ENCODE measurements at regions not wholly inside any gene's neighbourhood (a gene's known extent, or its start where the extent isn't known, plus 50 kb on each side); places are given as distances from the start of the nearest gene placed in this dataset.

DNA sequence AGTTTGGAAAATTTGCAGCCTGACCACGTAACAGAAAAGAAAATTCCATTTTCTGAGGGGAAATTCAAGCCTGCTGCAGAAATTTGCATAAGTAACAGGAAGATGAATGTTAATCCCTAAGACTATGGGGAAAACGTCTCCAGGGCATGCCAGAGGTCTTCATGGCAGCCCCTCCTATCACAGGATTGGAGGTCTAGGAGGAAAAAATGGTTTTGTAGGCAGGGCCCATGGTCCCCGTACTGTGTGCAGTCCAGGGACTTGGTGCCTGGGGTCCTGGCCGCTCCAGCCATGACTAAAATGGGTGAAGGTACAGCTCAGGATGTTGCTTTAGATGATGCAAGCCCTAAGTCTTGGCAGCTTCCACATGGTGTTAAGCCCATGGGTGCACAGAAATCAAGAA is 437.3 kb upstream of the SEMA3A start:
- TF ChIP-seq, protein P1, sequence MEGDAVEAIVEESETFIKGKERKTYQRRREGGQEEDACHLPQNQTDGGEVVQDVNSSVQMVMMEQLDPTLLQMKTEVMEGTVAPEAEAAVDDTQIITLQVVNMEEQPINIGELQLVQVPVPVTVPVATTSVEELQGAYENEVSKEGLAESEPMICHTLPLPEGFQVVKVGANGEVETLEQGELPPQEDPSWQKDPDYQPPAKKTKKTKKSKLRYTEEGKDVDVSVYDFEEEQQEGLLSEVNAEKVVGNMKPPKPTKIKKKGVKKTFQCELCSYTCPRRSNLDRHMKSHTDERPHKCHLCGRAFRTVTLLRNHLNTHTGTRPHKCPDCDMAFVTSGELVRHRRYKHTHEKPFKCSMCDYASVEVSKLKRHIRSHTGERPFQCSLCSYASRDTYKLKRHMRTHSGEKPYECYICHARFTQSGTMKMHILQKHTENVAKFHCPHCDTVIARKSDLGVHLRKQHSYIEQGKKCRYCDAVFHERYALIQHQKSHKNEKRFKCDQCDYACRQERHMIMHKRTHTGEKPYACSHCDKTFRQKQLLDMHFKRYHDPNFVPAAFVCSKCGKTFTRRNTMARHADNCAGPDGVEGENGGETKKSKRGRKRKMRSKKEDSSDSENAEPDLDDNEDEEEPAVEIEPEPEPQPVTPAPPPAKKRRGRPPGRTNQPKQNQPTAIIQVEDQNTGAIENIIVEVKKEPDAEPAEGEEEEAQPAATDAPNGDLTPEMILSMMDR (IDR thresholded peaks at IDR 0.05; ENCODE audit: low read depth, low read length, missing control alignments): no peak
- DNase-seq (ENCODE audit: low read depth): no peak
- H3K4me3 ChIP-seq (ENCODE audit: low read depth, low read length): no peak overlapping the region
- in situ Hi-C loops (cut with HindIII; ENCODE audit: low sequenced_read_pairs): no loop called here

DNA sequence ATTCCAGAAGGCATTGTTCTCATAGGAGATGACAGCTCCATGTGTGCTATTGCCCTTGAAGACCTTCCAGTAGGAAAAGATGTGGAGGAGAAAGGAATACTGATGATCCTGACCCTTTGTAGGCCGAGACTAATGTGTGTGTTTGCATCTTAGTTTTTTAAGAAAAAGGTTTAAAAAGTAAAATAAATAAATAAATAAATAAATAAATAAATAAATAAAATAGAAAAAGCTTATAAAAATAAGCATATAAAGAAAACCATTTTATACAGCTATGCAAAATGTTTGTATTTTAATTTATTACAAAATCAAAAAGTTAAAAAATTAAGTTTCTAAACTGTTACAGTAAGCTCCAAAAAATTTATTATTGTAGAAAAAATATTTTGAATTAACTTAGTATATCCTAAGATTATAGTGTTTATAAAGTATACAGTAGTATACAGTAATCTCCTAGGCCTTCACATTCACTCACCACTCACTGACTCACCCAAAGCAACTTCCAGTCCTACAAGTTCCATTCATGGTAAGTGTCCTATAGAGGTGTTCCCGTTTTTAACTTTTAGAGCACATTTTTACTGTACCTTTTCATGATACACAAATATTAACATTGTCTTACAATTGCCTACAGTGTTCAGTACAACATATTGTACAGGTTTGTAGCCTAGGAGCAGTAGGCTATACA is 435.2 kb upstream of the SEMA3A start:
- TF ChIP-seq, protein P1 (IDR thresholded peaks at IDR 0.05; ENCODE audit: low read depth, low read length, missing control alignments): no peak
- in situ Hi-C loops (cut with HindIII; ENCODE audit: low sequenced_read_pairs): no loop called here
- DNase-seq (ENCODE audit: low read depth): no peak
- no peak overlapping the region for H3K4me3 ChIP-seq (ENCODE audit: low read depth, low read length)

DNA sequence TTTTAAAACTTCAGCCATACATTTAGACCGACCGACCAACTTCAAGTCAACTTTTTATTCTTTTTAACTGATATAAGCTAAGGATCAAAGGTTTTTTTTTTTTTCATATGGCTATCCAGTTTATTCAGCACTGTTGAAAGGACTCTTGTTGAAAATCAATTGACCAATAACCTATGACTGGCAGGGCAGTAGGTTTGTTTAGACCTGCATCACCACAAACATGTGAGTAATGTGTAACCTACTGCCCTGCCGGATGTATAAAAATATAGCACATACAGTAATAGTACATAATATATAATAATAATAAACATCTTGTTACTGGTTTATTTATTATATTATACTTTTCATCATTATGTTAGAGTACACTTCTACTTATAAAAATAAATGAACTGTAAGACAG is 434.6 kb upstream of the SEMA3A start:
- no peak for DNase-seq (ENCODE audit: low read depth)
- H3K4me3 ChIP-seq (ENCODE audit: low read depth, low read length): no peak overlapping the region
- in situ Hi-C loops (cut with HindIII; ENCODE audit: low sequenced_read_pairs): no loop called here
- TF ChIP-seq, protein P1 (IDR thresholded peaks at IDR 0.05; ENCODE audit: low read depth, low read length, missing control alignments): no peak

DNA sequence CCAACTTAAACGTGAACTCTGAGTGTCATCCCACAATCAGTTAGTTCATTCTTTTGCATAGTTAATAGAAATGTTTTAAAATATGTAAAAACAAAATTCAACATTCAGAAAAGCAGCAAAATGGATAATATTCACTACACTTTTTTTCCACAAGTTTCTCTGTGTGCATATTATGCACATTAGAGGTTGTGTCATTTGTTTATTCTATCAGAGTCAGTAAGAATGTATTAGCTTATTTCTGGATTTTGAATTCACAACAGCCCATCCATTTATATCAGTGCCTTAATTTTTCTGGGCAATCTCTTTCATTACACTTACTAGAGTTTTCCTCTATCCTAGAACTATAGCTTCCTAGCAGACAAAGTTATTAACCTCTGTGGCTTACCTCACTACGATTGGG is 432.7 kb upstream of the SEMA3A start:
- DNase-seq (ENCODE audit: low read depth): no peak
- H3K4me3 ChIP-seq (ENCODE audit: low read depth, low read length): no peak overlapping the region
- TF ChIP-seq, protein P1 (IDR thresholded peaks at IDR 0.05; ENCODE audit: low read depth, low read length, missing control alignments): no peak
- in situ Hi-C loops (cut with HindIII; ENCODE audit: low sequenced_read_pairs): no loop called here

DNA sequence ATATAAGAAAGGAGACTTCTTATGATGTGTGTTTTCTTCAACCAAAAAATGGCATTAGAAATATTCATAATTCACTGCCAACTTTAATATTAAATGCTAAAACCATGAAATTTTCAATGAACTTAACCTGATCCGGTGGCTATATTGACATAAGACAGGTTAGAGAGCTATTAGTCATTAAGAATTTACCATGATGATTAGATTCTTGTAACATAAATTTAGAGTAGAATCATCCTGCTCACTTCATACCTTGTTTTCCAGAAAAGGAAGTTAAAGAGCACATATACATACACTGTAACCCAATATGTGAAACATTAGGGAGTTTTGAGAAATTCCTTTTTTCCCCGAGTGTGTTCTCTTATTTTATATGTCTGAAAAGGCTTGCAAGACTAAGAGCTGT is 430.3 kb upstream of the SEMA3A start:
- in situ Hi-C loops (cut with HindIII; ENCODE audit: low sequenced_read_pairs): no loop called here

DNA sequence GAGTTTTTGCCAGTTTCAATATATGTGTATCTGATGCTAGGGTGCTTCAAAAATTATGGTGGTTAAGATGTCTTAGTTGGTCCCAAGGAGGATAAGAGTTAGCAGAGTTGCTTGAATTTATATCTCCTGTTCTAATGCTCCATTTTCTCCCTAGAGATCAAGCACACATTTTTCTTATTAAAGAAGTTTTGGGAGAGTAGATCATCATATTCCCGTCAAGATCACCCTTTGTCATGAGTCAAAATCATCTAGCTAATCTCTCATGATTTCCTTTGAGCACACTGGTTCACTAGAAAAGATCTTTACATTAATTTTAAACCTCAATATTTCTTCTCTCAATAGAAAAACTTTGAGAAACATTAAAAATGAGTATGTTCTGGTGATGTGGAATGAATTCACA is 429.9 kb upstream of the SEMA3A start:
- in situ Hi-C loops (cut with HindIII; ENCODE audit: low sequenced_read_pairs): no loop called here
- H3K4me3 ChIP-seq (ENCODE audit: low read depth, low read length): no peak overlapping the region
- DNase-seq (ENCODE audit: low read depth): no peak
- TF ChIP-seq, protein P1 (IDR thresholded peaks at IDR 0.05; ENCODE audit: low read depth, low read length, missing control alignments): no peak

More for the DNA sequence above, 430.3 kb upstream of the SEMA3A start:
- DNase-seq (ENCODE audit: low read depth): no peak
- TF ChIP-seq, protein P1 (IDR thresholded peaks at IDR 0.05; ENCODE audit: low read depth, low read length, missing control alignments): no peak
- no peak overlapping the region for H3K4me3 ChIP-seq (ENCODE audit: low read depth, low read length)

All from astrocyte of the cerebellum (primary cell).